Thymus (tissue), 11 donors: ENCODE measurements at regions not wholly inside any gene's neighbourhood (a gene's known extent, or its start where the extent isn't known, plus 50 kb on each side); places are given as distances from the start of the nearest gene placed in this dataset.
"Not testable (repeated sequence)": the region's sequence is repeated elsewhere in the genome, so short reads cannot be mapped to it uniquely, and the experiment has no call there.

Experiments
- DNase-seq, 9 donors: peaks; one replicate each; pipeline ENCODE4 v3.0.0-alpha.2; 2013; ENCODE audit warnings: low spot score in 9 of 9, low read depth in 6 of 9, missing footprints in 1 of 9
- H3K27ac ChIP-seq, 2 donors: one replicate each; pipeline ENCODE4 v1.5.1; 2013; ENCODE audit warnings: control low read depth in 1 of 2, low read depth in 1 of 2, low read length in 1 of 2, mild to moderate bottlenecking in 1 of 2, moderate library complexity in 1 of 2
- H3K27me3 ChIP-seq, 2 donors: one replicate each; pipeline ENCODE4 v1.5.1; 2013; ENCODE audit warnings: low read length in 1 of 2; ENCODE audit not compliant: control insufficient read depth in 2 of 2, insufficient read depth in 1 of 2
- H3K36me3 ChIP-seq, 2 donors: one replicate each; pipeline ENCODE4 v1.5.1; 2013; ENCODE audit warnings: low read length in 1 of 2, mild to moderate bottlenecking in 1 of 2, moderate library complexity in 1 of 2; ENCODE audit not compliant: control insufficient read depth in 2 of 2, insufficient read depth in 2 of 2
- H3K4me1 ChIP-seq, 2 donors: one replicate each; pipeline ENCODE4 v1.5.1; 2013; ENCODE audit warnings: low read length in 2 of 2; ENCODE audit not compliant: control insufficient read depth in 2 of 2, insufficient read depth in 2 of 2
- H3K4me3 ChIP-seq, 2 donors: one replicate each; pipeline ENCODE4 v1.5.1; 2013; ENCODE audit warnings: low read length in 2 of 2, control low read depth in 1 of 2, mild to moderate bottlenecking in 1 of 2
- H3K9me3 ChIP-seq, 2 donors: one replicate each; pipeline ENCODE4 v1.5.1; 2013; ENCODE audit warnings: low read length in 1 of 2, mild to moderate bottlenecking in 1 of 2; ENCODE audit not compliant: control insufficient read depth in 2 of 2, insufficient read depth in 1 of 2
- WGBS: extraction: QIAGEN DNeasy Blood & Tissue Kit; methylation state at CpG from one replicate; pipeline ENCODE4 v1.1.7; 2013; 5-methylcytosine and 5-hydroxymethylcytosine counted together
- donor health status: healthy.

GRCh38 chr5:125484742-125485641 is 738.6 kb upstream of the ZNF608 start:
- DNase-seq, result peak in 2 of 9 donors; percentile 8 to 27
- H3K9me3 ChIP-seq, result no peaks in the 10 kb centered on the region
- no peaks in the 10 kb centered on the region for H3K36me3 ChIP-seq
- H3K27me3 ChIP-seq, result no peaks in the 10 kb centered on the region
- peaks cover 0 to 3% of the 10 kb centered on the region in 2 donors for H3K4me1 ChIP-seq
- H3K27ac ChIP-seq, result peak overlapping the region in 1 of 2 donors; percentile 48
- H3K4me3 ChIP-seq, result no peak overlapping the region
- WGBS, result 46% methylated on average over 10 of the region's 10 CpGs

- peaks cover 0 to 3% of the 10 kb centered on the region in 2 donors for H3K4me1 ChIP-seq
- 86% methylated on average over 3 of the region's 3 CpGs for WGBS
- H3K27ac ChIP-seq, result peak overlapping the region in 1 of 2 donors; percentile 48
- H3K27me3 ChIP-seq, result no peaks in the 10 kb centered on the region
- no peaks in the 10 kb centered on the region for H3K36me3 ChIP-seq
- H3K9me3 ChIP-seq, result no peaks in the 10 kb centered on the region
- no peak overlapping the region for H3K4me3 ChIP-seq
- DNase-seq, result no peak
Observed at GRCh38 chr5:125485771-125486170, 739.3 kb upstream of the ZNF608 start.

- WGBS, result 96% methylated on average over 2 of the region's 2 CpGs
- DNase-seq, result no peak
- Histone ChIP-seq H3K4me1 (peaks cover 0 to 3% of the 10 kb centered on the region in 2 donors), H3K4me3 (no peak overlapping the region), H3K27ac (no peak overlapping the region), H3K9me3 (no peaks in the 10 kb centered on the region), H3K27me3 (no peaks in the 10 kb centered on the region), H3K36me3 (no peaks in the 10 kb centered on the region)
Observed at GRCh38 chr5:125486634-125487033, 740.2 kb upstream of the ZNF608 start.

- no peak overlapping the region for H3K27ac ChIP-seq
- H3K4me3 ChIP-seq, result no peak overlapping the region
- no peaks in the 10 kb centered on the region for H3K27me3 ChIP-seq
- H3K9me3 ChIP-seq, result no peaks in the 10 kb centered on the region
- WGBS, result 96% methylated on average over 3 of the region's 3 CpGs
- no peak for DNase-seq
- no peaks in the 10 kb centered on the region for H3K36me3 ChIP-seq
- H3K4me1 ChIP-seq, result peaks cover 0 to 3% of the 10 kb centered on the region in 2 donors
Observed at GRCh38 chr5:125487231-125487630, 740.8 kb upstream of the ZNF608 start.

GRCh38 chr5:125487652-125488051 is 741.2 kb upstream of the ZNF608 start:
- H3K27ac ChIP-seq, H3K36me3 ChIP-seq, DNase-seq, H3K9me3 ChIP-seq, H3K4me1 ChIP-seq, H3K4me3 ChIP-seq, H3K27me3 ChIP-seq: not testable (repeated sequence)
- WGBS, result 88% methylated on average over 4 of the region's 4 CpGs

GRCh38 chr5:125489146-125489545 is 742.7 kb upstream of the ZNF608 start:
- DNase-seq, result no peak
- WGBS, result 98% methylated on average over 2 of the region's 2 CpGs

GRCh38 chr5:125491986-125492492 is 745.6 kb upstream of the ZNF608 start:
- no peak overlapping the region for H3K4me3 ChIP-seq
- H3K36me3 ChIP-seq, result no peaks in the 10 kb centered on the region
- DNase-seq, result no peak
- no peak overlapping the region for H3K27ac ChIP-seq
- no peaks in the 10 kb centered on the region for H3K4me1 ChIP-seq
- no peaks in the 10 kb centered on the region for H3K27me3 ChIP-seq
- 85% methylated on average over 3 of the region's 3 CpGs for WGBS
- H3K9me3 ChIP-seq, result no peaks in the 10 kb centered on the region

More at GRCh38 chr5:125489146-125489545, 742.7 kb upstream of the ZNF608 start:
- Histone ChIP-seq H3K4me1 (peaks cover 0 to 3% of the 10 kb centered on the region in 2 donors), H3K27me3 (no peaks in the 10 kb centered on the region), H3K36me3 (no peaks in the 10 kb centered on the region), H3K27ac (no peak overlapping the region), H3K9me3 (no peaks in the 10 kb centered on the region), H3K4me3 (no peak overlapping the region)

GRCh38 chr5:125492977-125493376 is 746.5 kb upstream of the ZNF608 start:
- H3K27me3 ChIP-seq, result no peaks in the 10 kb centered on the region
- DNase-seq, result no peak
- 98% methylated on average over 2 of the region's 2 CpGs for WGBS

GRCh38 chr5:125496393-125496792 is 750.0 kb upstream of the ZNF608 start:
- H3K4me3 ChIP-seq, result no peak overlapping the region
- H3K9me3 ChIP-seq, result no peaks in the 10 kb centered on the region
- DNase-seq, result no peak
- H3K27me3 ChIP-seq, result no peaks in the 10 kb centered on the region
- no peak overlapping the region for H3K27ac ChIP-seq
- H3K36me3 ChIP-seq, result no peaks in the 10 kb centered on the region
- H3K4me1 ChIP-seq, result no peaks in the 10 kb centered on the region

More at GRCh38 chr5:125492977-125493376, 746.5 kb upstream of the ZNF608 start:
- Histone ChIP-seq H3K27ac (no peak overlapping the region), H3K9me3 (no peaks in the 10 kb centered on the region), H3K4me1 (no peaks in the 10 kb centered on the region), H3K4me3 (no peak overlapping the region), H3K36me3 (no peaks in the 10 kb centered on the region)
